SKM-1 treated with dmso at 0.1 percent for 144 hours (cell line): ENCODE measurements at regions not wholly inside any gene's neighbourhood (a gene's known extent, or its start where the extent isn't known, plus 50 kb on each side); places are given as distances from the start of the nearest gene placed in this dataset.

Source experiments
- DNase-seq: peaks from one replicate; lab custom pipeline; 2025; ENCODE audit not compliant: unreplicated experiment; lab: John Stamatoyannopoulos, UW

- no peak for DNase-seq
Measured at GRCh38 chr17:79258843-79259242, 184.2 kb downstream of the ENGASE start.

DNA sequence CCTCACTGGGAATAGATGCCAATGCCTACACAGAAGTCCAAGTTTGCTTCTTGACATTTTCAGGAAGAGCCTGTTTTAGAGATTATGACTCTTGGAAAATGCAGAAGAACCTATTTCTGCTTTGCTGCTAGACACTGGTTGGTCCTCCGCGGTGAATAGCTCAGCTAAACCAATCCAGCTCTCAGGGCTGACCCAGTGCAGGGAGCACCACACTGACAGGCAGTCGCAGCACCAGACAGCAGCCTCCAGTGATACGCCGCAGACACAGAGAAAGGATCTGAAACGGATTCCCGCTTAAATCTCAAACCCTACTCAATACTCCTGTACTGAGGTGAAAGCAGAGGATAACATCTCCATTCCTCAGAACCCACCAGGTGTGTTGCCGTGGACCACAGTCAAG lies 183.4 kb downstream of the ENGASE start:
- DNase-seq: no peak

- DNase-seq: no peak
Measured at GRCh38 chr17:79255926-79256585, 181.4 kb downstream of the ENGASE start.

GRCh38 chr17:79255456-79255855 lies 180.8 kb downstream of the ENGASE start:
- no peak for DNase-seq

DNA sequence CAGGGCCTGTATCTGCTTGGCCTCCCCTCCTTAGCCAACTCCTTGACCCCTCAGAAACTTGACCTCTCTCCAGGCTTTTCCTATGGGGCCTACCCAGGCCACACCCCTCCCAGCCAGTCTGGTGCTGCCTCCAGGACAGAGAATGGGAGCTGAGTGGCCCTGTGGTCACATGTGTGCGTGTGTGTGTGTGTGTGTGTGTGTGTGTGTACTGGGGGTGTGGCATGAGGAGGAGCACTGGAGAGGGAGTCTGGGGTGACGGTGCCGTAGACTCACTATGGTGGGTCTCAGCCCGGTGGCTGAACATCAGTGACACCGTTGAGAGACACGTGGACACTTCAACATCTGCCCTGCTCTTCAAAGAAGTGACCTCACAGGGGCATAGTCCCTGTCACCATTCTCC lies 180.4 kb downstream of the ENGASE start:
- DNase-seq: no peak

- no peak for DNase-seq
Measured at GRCh38 chr17:79252886-79253285, 178.3 kb downstream of the ENGASE start.

- no peak for DNase-seq
Measured at GRCh38 chr17:79251824-79252223, 177.2 kb downstream of the ENGASE start.

- DNase-seq: no peak
Measured at GRCh38 chr17:79249929-79250521, 175.4 kb downstream of the ENGASE start.

DNA sequence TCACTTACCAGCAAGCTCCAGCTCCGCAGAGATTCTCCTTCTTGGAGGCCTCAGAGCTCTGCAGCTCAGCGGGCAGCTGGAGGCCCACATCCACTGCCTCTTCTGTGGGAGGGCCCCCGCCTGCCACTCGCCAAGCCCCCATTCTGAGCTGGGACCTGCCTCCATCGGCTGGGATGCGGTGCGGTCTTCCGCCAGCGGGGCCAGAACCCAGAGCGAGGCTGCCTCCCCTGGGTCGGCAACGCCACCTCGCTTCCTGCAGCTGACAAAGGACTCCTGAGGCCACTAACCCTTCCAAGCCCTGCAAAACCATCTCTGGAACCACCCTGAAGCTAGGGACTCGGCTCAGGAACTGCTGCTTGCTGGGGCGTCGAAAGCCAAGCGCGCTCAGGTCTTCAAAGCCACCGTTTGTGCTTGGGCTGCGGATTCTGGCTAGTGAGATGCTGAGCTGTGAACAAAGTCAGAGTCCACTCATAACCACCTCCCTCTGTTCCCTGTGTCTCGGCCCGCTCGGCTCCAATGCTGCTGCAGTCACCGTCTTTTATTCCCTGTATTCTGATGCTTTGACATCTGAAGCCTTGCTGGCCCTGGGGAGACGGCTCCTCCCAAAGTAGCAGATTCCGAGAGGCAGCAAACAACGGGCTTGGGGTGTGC lies 174.3 kb downstream of the ENGASE start:
- DNase-seq: no peak

DNA sequence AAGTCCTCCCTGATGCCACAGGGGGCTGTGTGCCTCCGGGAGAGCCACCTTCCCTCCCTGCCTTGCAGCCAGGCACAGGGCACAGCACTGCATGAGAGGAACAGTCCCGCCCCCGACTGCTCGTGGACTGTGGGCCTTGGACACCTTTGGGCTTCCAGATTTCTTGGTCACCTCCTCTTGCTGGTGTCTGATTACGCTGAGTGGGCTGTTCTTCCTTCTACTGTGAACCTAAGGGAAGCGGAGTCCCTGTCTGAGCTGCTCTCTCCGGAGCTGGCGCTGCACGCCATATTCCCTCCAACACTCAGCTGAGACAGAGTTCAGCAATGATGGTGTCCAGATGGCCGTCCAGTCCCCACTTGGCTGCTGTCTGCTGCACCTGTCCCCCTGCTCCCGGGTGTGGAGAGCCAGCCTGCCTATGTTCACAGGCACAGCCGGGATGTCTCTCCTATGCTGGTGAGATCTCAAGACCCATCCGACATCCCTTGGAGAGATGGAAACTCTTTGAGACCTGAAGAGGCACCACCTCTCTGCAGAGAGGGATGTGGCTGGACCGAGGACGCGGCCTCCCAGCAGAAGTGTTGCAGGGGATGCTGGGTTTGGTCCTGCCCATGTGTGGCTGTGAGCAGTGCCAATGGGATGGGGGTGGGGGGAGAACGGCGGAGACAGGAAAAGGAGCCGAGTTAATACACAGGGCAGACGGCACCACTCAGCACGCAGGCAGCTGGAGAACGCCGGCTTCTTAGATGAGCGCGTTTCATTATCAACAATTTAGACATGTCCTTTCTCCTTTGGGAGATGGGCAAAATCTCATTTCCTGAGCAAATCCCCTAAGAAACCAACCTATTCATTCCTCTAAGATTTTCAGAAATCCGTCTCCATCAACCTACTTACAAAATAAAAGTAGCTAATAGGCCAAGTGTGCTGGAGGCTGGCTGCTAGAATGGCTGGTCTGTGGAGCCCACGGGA lies 171.9 kb downstream of the ENGASE start:
- no peak for DNase-seq

- DNase-seq: no peak
Measured at GRCh38 chr17:79244665-79245064, 170.0 kb downstream of the ENGASE start.

DNA sequence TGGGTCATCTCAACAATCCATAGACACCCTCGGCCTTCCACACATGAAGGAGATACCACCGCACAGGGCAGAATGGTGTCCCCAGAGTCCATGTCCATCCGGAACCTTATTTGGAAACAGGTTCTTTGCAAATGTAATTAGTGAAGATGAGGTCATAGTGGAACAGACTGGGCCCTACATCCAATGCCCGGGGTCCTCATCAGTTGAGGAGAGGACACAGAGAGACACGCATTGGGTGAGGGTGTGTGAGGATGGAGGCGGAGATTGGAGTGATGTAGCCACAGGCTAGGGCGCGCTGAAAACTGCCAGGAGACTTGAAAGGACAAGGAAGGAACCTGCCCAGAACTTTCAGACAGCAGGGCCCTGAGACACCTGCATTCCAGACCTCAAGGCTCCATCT lies 169.4 kb downstream of the ENGASE start:
- no peak for DNase-seq

DNA sequence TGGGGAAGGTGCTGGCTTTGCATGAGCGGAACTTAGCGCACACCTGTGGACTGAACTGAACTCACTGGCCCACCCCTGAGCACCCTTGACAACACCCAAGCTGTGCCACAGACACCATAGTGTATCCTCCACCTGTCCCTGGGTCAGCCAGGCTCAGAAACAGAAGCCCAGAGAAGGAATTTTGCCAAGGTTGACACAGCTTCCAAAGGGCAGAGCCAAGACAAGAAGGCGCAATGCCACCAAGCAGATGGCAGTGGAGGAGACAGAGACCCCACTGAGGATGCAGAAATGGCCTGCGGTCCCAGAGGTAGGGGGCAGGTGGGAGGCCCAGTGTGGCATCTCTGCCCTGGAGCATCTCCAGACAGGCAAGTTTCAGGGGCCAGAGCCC lies 169.0 kb downstream of the ENGASE start:
- DNase-seq: no peak

- DNase-seq: no peak
Measured at GRCh38 chr17:79242873-79243602, 168.4 kb downstream of the ENGASE start.

DNA sequence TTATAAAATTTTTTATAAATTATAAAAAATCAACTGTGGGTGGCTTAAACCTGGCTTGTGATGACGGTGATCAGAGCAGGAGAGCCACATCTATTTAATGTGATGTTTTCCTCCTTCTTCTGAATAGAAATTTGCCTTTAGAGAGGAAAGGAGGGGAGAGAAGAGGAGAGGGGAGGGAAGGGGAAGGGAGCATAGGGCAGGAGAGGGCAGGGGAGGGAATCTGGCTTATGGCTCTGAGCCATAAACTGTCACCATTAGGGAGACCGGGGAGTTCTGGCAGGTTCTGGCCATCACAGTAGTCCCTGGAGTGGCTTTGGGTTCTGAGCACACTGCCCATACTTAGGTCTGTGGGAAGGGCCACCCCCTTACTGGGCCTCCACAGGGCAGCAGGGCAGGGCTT lies 167.8 kb downstream of the ENGASE start:
- no peak for DNase-seq

DNA sequence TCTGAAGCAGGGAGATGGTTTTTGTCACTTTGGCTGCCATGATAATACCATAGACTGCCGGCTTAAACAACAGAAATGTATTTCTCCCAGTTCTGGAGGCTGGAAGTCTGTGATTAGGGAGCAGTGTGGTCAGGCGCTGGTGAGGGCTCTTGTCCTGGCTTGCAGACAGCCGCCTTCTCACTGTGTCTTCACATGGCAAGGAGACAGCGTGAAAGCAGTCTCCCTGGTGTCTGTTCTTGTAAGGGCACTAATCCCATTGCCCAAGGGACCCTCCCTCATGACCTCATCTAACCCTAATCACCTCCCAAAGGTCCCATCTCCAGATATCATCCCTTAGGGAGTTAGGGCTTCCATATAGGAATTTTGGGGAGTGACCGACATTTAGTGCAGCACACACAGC lies 167.0 kb downstream of the ENGASE start:
- DNase-seq: no peak

GRCh38 chr17:79239205-79239604 lies 164.6 kb downstream of the ENGASE start:
- DNase-seq: no peak

GRCh38 chr17:79237448-79238053 lies 162.9 kb downstream of the ENGASE start:
- DNase-seq: no peak

- DNase-seq: no peak
Measured at GRCh38 chr17:79235808-79236207, 161.2 kb downstream of the ENGASE start.

DNA sequence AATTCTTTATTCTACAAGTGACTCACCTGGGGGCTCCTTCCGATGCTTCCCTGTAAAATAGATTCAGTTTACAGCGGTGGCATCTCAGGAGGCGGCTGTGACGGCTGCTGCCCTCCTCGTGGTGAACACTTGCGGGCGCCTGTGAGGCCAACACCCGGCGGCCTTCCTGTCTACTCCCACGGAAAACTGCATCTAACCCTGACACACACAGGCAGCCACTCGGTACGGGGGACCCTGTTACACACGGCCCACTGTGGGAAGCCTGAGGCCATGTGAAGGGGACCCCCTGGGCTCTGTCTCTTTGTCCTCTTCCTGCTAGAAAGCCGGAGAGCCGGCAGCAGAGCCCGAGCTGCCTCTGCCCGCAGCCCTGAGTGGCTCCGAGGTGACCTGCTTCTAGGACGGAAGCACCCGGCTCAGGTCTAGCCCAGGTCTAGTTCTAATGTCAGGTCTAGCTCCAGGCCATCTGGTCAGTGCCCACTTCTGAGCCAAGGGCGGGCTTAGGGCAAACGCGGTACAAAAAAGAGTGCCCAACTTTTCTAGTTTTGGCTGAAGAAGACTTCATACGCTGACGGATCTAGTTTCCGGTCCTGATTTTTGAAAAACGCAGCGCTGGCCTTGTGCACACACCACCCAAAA lies 159.4 kb downstream of the ENGASE start:
- no peak for DNase-seq
